DND-41 (cell line): ENCODE measurements at regions not wholly inside any gene's neighbourhood (a gene's known extent, or its start where the extent isn't known, plus 50 kb on each side); places are given as distances from the start of the nearest gene placed in this dataset.

Source experiments
- EZH2 ChIP-seq: IDR thresholded peaks from 3 replicates; pipeline ENCODE4 v1.6.1; 2012; ENCODE audit warnings: borderline replicate concordance, low read depth, mild to moderate bottlenecking, moderate library complexity, low read length, inconsistent platforms; ENCODE audit not compliant: severe bottlenecking
- TF ChIP-seq, protein P1 (sequence below): IDR thresholded peaks from 2 replicates; pipeline ENCODE4 v1.5.1; 2012; ENCODE audit warnings: borderline replicate concordance, low read length, moderate library complexity, mild to moderate bottlenecking; ENCODE audit not compliant: poor library complexity, severe bottlenecking; ENCODE audit errors: extremely low read depth

DNA sequence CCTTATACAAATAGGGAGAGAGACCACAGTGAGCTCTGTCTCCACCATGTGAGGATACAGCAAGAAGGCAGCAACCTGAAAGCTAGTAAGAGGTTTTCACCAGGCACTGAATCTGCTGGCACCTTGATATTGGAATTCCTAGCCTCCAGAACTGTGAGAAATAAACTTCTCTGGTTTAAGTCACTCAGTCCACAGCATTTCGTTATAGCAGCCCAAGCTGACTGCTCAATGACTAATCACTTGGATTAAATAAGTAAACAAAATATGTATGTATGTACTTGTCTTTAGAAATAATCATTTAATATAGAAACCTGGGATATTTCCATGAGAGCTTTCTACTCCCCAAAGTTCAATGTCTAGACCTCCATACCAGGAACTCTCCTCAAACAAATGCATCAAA is 162.0 kb downstream of the IMPG2 start:
- TF ChIP-seq, protein P1, sequence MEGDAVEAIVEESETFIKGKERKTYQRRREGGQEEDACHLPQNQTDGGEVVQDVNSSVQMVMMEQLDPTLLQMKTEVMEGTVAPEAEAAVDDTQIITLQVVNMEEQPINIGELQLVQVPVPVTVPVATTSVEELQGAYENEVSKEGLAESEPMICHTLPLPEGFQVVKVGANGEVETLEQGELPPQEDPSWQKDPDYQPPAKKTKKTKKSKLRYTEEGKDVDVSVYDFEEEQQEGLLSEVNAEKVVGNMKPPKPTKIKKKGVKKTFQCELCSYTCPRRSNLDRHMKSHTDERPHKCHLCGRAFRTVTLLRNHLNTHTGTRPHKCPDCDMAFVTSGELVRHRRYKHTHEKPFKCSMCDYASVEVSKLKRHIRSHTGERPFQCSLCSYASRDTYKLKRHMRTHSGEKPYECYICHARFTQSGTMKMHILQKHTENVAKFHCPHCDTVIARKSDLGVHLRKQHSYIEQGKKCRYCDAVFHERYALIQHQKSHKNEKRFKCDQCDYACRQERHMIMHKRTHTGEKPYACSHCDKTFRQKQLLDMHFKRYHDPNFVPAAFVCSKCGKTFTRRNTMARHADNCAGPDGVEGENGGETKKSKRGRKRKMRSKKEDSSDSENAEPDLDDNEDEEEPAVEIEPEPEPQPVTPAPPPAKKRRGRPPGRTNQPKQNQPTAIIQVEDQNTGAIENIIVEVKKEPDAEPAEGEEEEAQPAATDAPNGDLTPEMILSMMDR: no peak
- TF ChIP-seq EZH2: no peak
